AG04450 (cell line): ENCODE measurements at regions not wholly inside any gene's neighbourhood (a gene's known extent, or its start where the extent isn't known, plus 50 kb on each side); places are given as distances from the start of the nearest gene placed in this dataset.

Experiments
- CTCF ChIA-PET: fragments of 300-600, 350-600 bp; formaldehyde crosslinking; extraction: SDS; loops from one replicate; lab custom pipeline; 2022; ENCODE audit warnings: antibody characterized with exemption, inconsistent platforms; lab: Charles Lee
- POLR2A ChIA-PET: fragments of 350-600 bp; formaldehyde crosslinking; extraction: SDS; loops from one replicate; lab custom pipeline; 2021; ENCODE audit warnings: antibody characterized with exemption, inconsistent platforms; lab: Yijun Ruan, JAX
- DNase-seq: peaks from one replicate; pipeline ENCODE4 v3.0.0-alpha.2; 2011; ENCODE audit warnings: low read depth, low spot score
- H3K27ac ChIP-seq: one replicate; pipeline ENCODE4 v1.5.1; 2012; ENCODE audit warnings: low read depth, low read length, control low read depth
- H3K27me3 ChIP-seq: one replicate; pipeline ENCODE4 v1.6.0; 2012; ENCODE audit warnings: low read length; ENCODE audit not compliant: control insufficient read depth, insufficient read depth
- H3K4me3 ChIP-seq: 2 replicates; pipeline ENCODE4 v1.5.1; 2011; ENCODE audit warnings: mild to moderate bottlenecking, low read depth, low read length, control low read depth
- H3K9me3 ChIP-seq: 2 replicates; pipeline ENCODE4 v1.5.1; 2012; ENCODE audit warnings: low read length; ENCODE audit not compliant: control insufficient read depth, insufficient read depth
- CTCF ChIP-seq: IDR thresholded peaks from 2 replicates; pipeline ENCODE4 v1.5.1; 2011; ENCODE audit warnings: low read depth, low read length, control low read depth, inconsistent platforms

GRCh38 chr3:73727854-73728253, 103.1 kb upstream of the PDZRN3 start:
- ChIA-PET CTCF (no interaction called here), POLR2A (no interaction called here)
- no peak for TF ChIP-seq CTCF
- Histone ChIP-seq H3K9me3 (no peaks in the 10 kb centered on the region), H3K4me3 (no peak overlapping the region), H3K27ac (peak overlapping the region; percentile 47), H3K27me3 (no peaks in the 10 kb centered on the region)
- no peak for DNase-seq

GRCh38 chr3:73727117-73727821, 102.5 kb upstream of the PDZRN3 start:
- TF ChIP-seq CTCF, result no peak
- DNase-seq, result no peak
- no peak overlapping the region for H3K4me3 ChIP-seq
- peak overlapping the region; percentile 65 for H3K27ac ChIP-seq
- H3K9me3 ChIP-seq, result no peaks in the 10 kb centered on the region
- POLR2A ChIA-PET, result interaction anchor here (0.6 kb wide), 1 partner anchor 40 kb away, joined by 3 read pairs; no protein-coding TSS in a partner anchor
- CTCF ChIA-PET, result interaction anchor here (1.7 kb wide), 1 partner anchor 220 kb away, joined by 4 read pairs; no protein-coding TSS in a partner anchor
- no peaks in the 10 kb centered on the region for H3K27me3 ChIP-seq

GRCh38 chr3:73723596-73723995, 98.9 kb upstream of the PDZRN3 start:
- no peak overlapping the region for H3K27ac ChIP-seq
- no peaks in the 10 kb centered on the region for H3K9me3 ChIP-seq
- H3K4me3 ChIP-seq, result no peak overlapping the region
- no peak for TF ChIP-seq CTCF
- no peaks in the 10 kb centered on the region for H3K27me3 ChIP-seq
- CTCF ChIA-PET, result no interaction called here
- no peak for DNase-seq
- POLR2A ChIA-PET, result no interaction called here

- Histone ChIP-seq H3K9me3 (no peaks in the 10 kb centered on the region), H3K4me3 (peak overlapping the region; percentile 34), H3K27me3 (no peaks in the 10 kb centered on the region), H3K27ac (peak overlapping the region; percentile 74)
- no peak for DNase-seq
- ChIA-PET POLR2A (interaction anchor here (0.7 to 0.9 kb wide), 2 partner anchors 20 to 173 kb away, joined by 3 to 4 read pairs; no protein-coding TSS in a partner anchor), CTCF (interaction anchor here (1.6 kb wide), 1 partner anchor 212 kb away, joined by 6 read pairs; no protein-coding TSS in a partner anchor)
- TF ChIP-seq CTCF, result no peak
These were observed 95.1 kb upstream of the PDZRN3 start for GRCh38 chr3:73719861-73720260.

- ChIA-PET CTCF (interaction anchor here (0.6 to 1.6 kb wide), 4 partner anchors 17 to 211 kb away, joined by 3 to 6 read pairs (median 4); no protein-coding TSS in a partner anchor), POLR2A (interaction anchor here (0.7 to 0.9 kb wide), 2 partner anchors 20 to 172 kb away, joined by 3 to 4 read pairs; no protein-coding TSS in a partner anchor)
- Histone ChIP-seq H3K27ac (peak overlapping the region; percentile 74), H3K4me3 (peak overlapping the region; percentile 34), H3K9me3 (no peaks in the 10 kb centered on the region), H3K27me3 (no peaks in the 10 kb centered on the region)
- no peak for TF ChIP-seq CTCF
- DNase-seq, result peak; percentile 47
These were observed 94.7 kb upstream of the PDZRN3 start for GRCh38 chr3:73719413-73719851.
